Spinal cord (tissue), 9 donors: ENCODE measurements at regions not wholly inside any gene's neighbourhood (a gene's known extent, or its start where the extent isn't known, plus 50 kb on each side); places are given as distances from the start of the nearest gene placed in this dataset.
A peak's percentile ranks its signal among the peaks of the same experiment; 100 is the strongest.

Source experiments
- DNase-seq, 6 donors: peaks; one replicate each; pipeline versions ENCODE4 v3.0.0 to v3.0.0-alpha.2; 2013 to 2015; ENCODE audit warnings: low spot score in 6 of 6, low read depth in 4 of 6
- H3K27ac ChIP-seq: one replicate; pipeline ENCODE4 v1.5.1; 2013; ENCODE audit warnings: low read depth, low read length, control low read depth
- H3K27me3 ChIP-seq: one replicate; pipeline ENCODE4 v1.6.1; 2013; ENCODE audit warnings: low read length; ENCODE audit not compliant: control insufficient read depth, insufficient read depth
- H3K36me3 ChIP-seq: one replicate; pipeline ENCODE4 v1.6.1; 2013; ENCODE audit warnings: low read length; ENCODE audit not compliant: control insufficient read depth, insufficient read depth
- H3K4me1 ChIP-seq: one replicate; pipeline ENCODE4 v1.6.1; 2013; ENCODE audit warnings: low read length; ENCODE audit not compliant: control insufficient read depth, insufficient read depth
- H3K4me3 ChIP-seq: one replicate; pipeline ENCODE4 v1.5.1; 2013; ENCODE audit warnings: low read depth, low read length, control low read depth
- H3K9me3 ChIP-seq: one replicate; pipeline ENCODE4 v1.6.1; 2013; ENCODE audit warnings: low read length; ENCODE audit not compliant: control insufficient read depth, insufficient read depth
- WGBS: methylation state at CpG from one replicate; pipeline ENCODE4 v1.1.5; 2013; ENCODE audit warnings: missing lambda C conversion rate; ENCODE audit not compliant: insufficient coverage; 5-methylcytosine and 5-hydroxymethylcytosine counted together
- donor health status: healthy.

DNA sequence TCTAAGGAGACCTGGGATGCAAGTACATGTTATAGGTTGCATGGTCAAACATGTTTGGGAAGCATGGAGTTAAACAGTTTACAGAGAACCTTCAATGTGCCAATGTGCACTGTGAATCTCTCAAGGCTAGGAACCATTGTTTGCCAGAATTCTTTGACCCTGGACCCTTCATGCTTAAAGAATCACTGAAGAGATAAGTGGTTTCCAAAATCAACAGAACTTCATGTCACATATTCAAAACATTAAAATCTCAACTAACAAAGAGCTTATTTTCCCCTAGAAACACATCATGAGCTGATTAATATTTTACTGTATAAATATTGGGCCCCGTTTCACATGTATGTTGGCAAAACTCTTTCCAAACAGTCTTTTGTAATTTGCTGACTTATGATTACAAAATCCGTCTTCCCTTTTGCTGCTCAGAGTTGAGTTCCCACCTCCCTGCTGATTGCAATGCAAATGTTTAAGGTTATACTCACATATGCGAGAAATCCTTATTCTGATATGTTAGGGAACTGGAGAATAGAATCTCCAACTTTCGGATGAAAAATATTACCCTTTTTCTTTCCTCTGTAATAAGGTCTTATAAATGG, 380.2 kb downstream of the DIPK2A start:
- Histone ChIP-seq H3K9me3 (no peaks in the 10 kb centered on the region), H3K4me3 (no peak overlapping the region), H3K36me3 (no peaks in the 10 kb centered on the region), H3K27ac (no peak overlapping the region), H3K27me3 (no peaks in the 10 kb centered on the region), H3K4me1 (no peaks in the 10 kb centered on the region)
- DNase-seq: peak in 1 of 6 donors; percentile 4
- no CpG with 5 or more reads among the region's 4 CpGs for WGBS

GRCh38 chr3:144358191-144358590, 386.6 kb downstream of the DIPK2A start:
- no peaks in the 10 kb centered on the region for H3K27me3 ChIP-seq
- H3K9me3 ChIP-seq: no peaks in the 10 kb centered on the region
- H3K27ac ChIP-seq: no peak overlapping the region
- no peak for DNase-seq
- no peaks in the 10 kb centered on the region for H3K4me1 ChIP-seq
- no peaks in the 10 kb centered on the region for H3K36me3 ChIP-seq
- WGBS: no CpG with 5 or more reads among the region's 2 CpGs
- no peak overlapping the region for H3K4me3 ChIP-seq

- Histone ChIP-seq H3K4me3 (no peak overlapping the region), H3K4me1 (no peaks in the 10 kb centered on the region), H3K36me3 (no peaks in the 10 kb centered on the region), H3K27me3 (no peaks in the 10 kb centered on the region), H3K9me3 (no peaks in the 10 kb centered on the region), H3K27ac (no peak overlapping the region)
- no CpG with 5 or more reads among the region's 1 CpG for WGBS
- DNase-seq: no peak
Measured at GRCh38 chr3:144361002-144361401, 389.4 kb downstream of the DIPK2A start.

DNA sequence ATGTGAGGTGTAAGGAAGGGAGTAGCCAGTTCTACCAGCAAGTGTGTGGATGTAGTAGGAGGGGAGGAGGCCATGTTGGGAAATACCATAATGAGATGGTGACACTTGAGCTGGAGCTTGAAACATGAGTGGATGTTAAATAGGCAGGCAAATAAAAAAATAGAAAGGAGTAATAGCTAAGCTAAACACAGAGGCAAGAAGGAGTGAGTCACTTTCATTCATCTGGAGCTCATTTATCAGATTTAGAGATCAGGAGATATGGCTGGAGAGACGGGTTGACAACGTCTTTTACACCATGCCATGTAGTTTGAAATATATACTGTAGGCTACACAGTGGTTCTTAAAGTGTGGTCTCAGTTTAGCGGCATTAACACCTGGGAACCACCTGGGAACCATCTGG, 390.5 kb downstream of the DIPK2A start:
- no peak for DNase-seq

GRCh38 chr3:144363856-144364255, 392.2 kb downstream of the DIPK2A start:
- WGBS: 100% methylated on average over 4 of the region's 5 CpGs
- no peaks in the 10 kb centered on the region for H3K36me3 ChIP-seq
- DNase-seq: no peak
- no peak overlapping the region for H3K4me3 ChIP-seq
- no peaks in the 10 kb centered on the region for H3K4me1 ChIP-seq
- peaks cover 2% of the 10 kb centered on the region for H3K9me3 ChIP-seq
- no peak overlapping the region for H3K27ac ChIP-seq
- no peaks in the 10 kb centered on the region for H3K27me3 ChIP-seq

More for the DNA sequence above, 390.5 kb downstream of the DIPK2A start:
- Histone ChIP-seq H3K36me3 (no peaks in the 10 kb centered on the region), H3K4me3 (no peak overlapping the region), H3K9me3 (no peaks in the 10 kb centered on the region), H3K27ac (no peak overlapping the region), H3K4me1 (no peaks in the 10 kb centered on the region), H3K27me3 (no peaks in the 10 kb centered on the region)
- WGBS: 80% methylated on average over 1 of the region's 3 CpGs

DNA sequence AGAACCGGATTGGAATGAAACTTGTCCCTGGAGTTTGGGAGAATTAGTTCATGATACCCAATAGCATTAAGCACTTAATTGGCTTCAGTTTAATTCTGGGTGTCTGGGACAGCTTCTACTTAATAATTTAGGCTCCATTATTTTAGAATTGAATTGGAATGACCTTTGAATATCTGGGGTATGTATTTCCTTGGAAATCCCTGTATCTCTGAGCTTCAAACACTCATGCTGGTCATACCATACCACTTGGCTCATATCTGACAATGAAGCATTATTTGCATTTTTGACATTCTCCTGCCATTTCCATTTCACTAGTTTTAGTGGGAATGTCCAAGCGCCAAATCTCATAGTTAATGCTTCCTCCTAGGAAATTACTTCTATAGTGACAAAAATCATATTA, 393.1 kb downstream of the DIPK2A start:
- Histone ChIP-seq H3K4me3 (no peak overlapping the region), H3K27me3 (no peaks in the 10 kb centered on the region), H3K36me3 (no peaks in the 10 kb centered on the region), H3K9me3 (peaks cover 2% of the 10 kb centered on the region), H3K4me1 (no peaks in the 10 kb centered on the region), H3K27ac (no peak overlapping the region)
- WGBS: no CpG with 5 or more reads among the region's 2 CpGs
- no peak for DNase-seq

DNA sequence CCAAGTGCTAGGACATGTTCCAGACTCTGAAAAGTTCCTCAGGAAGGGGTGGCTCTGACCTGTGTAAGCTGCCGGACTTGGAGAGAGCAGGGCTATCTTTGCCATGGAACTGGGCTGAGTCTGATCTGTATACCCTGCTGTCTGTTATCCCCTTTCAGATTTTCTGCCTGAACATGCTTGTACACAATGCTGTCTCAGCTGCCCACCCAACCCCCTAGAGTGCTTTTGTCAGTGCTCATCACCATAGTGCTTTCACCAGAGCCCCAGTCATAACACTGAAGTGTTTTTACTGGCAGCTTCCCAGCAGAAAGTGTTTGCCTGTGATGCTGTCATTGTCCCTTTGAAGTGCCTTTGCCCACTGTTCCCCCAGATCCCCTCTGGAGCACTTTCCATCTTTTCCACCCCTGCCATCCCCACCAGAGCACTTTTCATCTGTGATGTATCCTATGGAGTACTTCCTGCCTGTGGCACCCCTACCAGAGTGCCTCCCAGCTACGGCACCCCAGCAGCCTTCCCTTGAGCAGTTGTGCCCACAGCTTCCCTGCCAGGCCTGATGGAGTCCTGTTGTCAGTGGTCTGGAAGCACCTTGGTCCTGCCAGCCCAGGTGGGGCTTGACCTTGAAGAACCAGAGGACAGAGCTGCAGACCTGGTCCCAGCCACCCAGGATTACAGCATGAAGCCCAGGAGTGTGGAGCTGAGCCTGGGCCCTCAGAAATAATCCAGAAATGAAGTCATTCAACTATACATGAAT, 397.7 kb downstream of the DIPK2A start:
- WGBS: 81% methylated on average over 2 of the region's 2 CpGs
- no peaks in the 10 kb centered on the region for H3K27me3 ChIP-seq
- H3K4me1 ChIP-seq: no peaks in the 10 kb centered on the region
- no peak overlapping the region for H3K27ac ChIP-seq
- no peaks in the 10 kb centered on the region for H3K36me3 ChIP-seq
- DNase-seq: no peak
- no peak overlapping the region for H3K4me3 ChIP-seq
- peaks cover 2% of the 10 kb centered on the region for H3K9me3 ChIP-seq

DNA sequence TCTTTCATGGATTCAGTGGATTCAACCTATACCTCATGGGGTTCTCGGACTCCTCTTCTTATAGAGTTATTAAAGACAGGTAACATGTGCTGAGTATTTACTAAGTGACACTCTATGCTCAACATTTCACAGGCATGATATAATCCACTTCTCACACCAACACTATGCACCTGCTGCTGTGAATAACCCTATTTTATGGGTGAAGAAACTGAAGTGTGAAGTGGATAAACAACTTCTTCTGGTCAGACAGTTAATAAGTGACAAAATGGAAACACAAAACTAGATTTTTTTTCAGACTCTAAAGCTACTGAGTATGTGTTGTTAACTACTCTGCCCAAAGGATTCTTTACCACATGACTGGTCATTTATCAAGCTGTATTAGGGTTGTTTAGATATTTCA, 403.5 kb downstream of the DIPK2A start:
- H3K27ac ChIP-seq: no peak overlapping the region
- no peak for DNase-seq
- H3K4me3 ChIP-seq: no peak overlapping the region
- WGBS: no CpG with 5 or more reads among the region's 1 CpG
- no peaks in the 10 kb centered on the region for H3K27me3 ChIP-seq
- H3K36me3 ChIP-seq: no peaks in the 10 kb centered on the region
- no peaks in the 10 kb centered on the region for H3K9me3 ChIP-seq
- no peaks in the 10 kb centered on the region for H3K4me1 ChIP-seq

- no peaks in the 10 kb centered on the region for H3K36me3 ChIP-seq
- DNase-seq: peak; percentile 6 to 60 (median 14)
- H3K9me3 ChIP-seq: no peaks in the 10 kb centered on the region
- no peak overlapping the region for H3K4me3 ChIP-seq
- no peak overlapping the region for H3K27ac ChIP-seq
- H3K27me3 ChIP-seq: no peaks in the 10 kb centered on the region
- no peaks in the 10 kb centered on the region for H3K4me1 ChIP-seq
- WGBS: 44% methylated on average over 1 of the region's 4 CpGs
Measured at GRCh38 chr3:144380849-144381248, 409.2 kb downstream of the DIPK2A start.

DNA sequence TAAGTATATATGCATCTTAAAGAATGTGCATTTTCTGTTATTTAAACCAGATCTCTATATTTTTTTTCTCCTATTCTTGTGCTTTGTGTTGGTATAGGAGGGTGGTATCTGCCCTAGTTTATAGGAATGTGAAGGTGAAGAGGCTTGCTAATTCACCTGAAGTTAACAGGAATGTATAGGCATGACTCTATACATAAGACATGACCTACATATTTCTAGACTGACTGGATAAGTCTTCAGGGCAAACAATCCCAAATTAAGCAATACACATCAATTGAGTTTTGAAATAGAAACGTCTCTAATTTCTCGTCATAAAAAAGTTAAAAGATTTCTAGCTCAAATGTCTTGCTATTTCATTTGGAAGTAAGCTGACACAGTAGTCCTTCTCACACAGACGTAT, 410.0 kb downstream of the DIPK2A start:
- Histone ChIP-seq H3K36me3 (no peaks in the 10 kb centered on the region), H3K4me3 (no peak overlapping the region), H3K4me1 (no peaks in the 10 kb centered on the region), H3K9me3 (no peaks in the 10 kb centered on the region), H3K27me3 (no peaks in the 10 kb centered on the region), H3K27ac (no peak overlapping the region)
- DNase-seq: no peak
- WGBS: no CpG with 5 or more reads among the region's 3 CpGs
